Heart left ventricle (tissue), 16 donors: ENCODE measurements at regions not wholly inside any gene's neighbourhood (a gene's known extent, or its start where the extent isn't known, plus 50 kb on each side); places are given as distances from the start of the nearest gene placed in this dataset.
"Not testable (repeated sequence)": the region's sequence is repeated elsewhere in the genome, so short reads cannot be mapped to it uniquely, and the experiment has no call there.

Experiments
- ATAC-seq, 4 donors: fragments of 200-7000 bp; cut with Tn5 transposase; one replicate each; pipeline ENCODE4 v1.9.1; 2020 to 2022; ENCODE audit warnings: moderate library complexity in 4 of 4, mild to moderate bottlenecking in 3 of 4, moderate number of reproducible peaks in 1 of 4
- DNase-seq, 5 donors: peaks; one replicate each; pipeline ENCODE4 v3.0.0-alpha.2; 2020
- H3K27ac ChIP-seq, 12 donors: fragments of 200-600 bp; sonication (generic) in 4 of 12; one replicate each; pipeline versions ENCODE4 v1.5.0 to v1.8.0; 2016 to 2022; ENCODE audit warnings: mild to moderate bottlenecking in 2 of 12
- H3K27me3 ChIP-seq, 9 donors: fragments of 200-600 bp; sonication (generic) in 2 of 9; one replicate each; pipeline versions ENCODE4 v1.5.1 to v1.8.0; 2016 to 2022; ENCODE audit warnings: mild to moderate bottlenecking in 3 of 9
- H3K36me3 ChIP-seq, 9 donors: fragments of 200-600 bp; sonication (generic) in 2 of 9; one replicate each; pipeline versions ENCODE4 v1.5.0 to v1.8.0; 2018 to 2022; ENCODE audit warnings: mild to moderate bottlenecking in 2 of 9
- H3K4me1 ChIP-seq, 12 donors: fragments of 200-600 bp; sonication (generic) in 4 of 12; one replicate each; pipeline versions ENCODE4 v1.5.0 to v1.8.0; 2016 to 2022; ENCODE audit warnings: mild to moderate bottlenecking in 3 of 12
- H3K4me3 ChIP-seq, 12 donors: fragments of 200-600 bp; sonication (generic) in 4 of 12; one replicate each; pipeline versions ENCODE4 v1.5.0 to v1.8.0; 2017 to 2022; ENCODE audit warnings: mild to moderate bottlenecking in 9 of 12, moderate library complexity in 4 of 12
- H3K9me3 ChIP-seq, 12 donors: fragments of 200-600 bp; sonication (generic) in 4 of 12; one replicate each; pipeline versions ENCODE4 v1.5.0 to v1.8.0; 2016 to 2022; ENCODE audit warnings: mild to moderate bottlenecking in 1 of 12
- POLR2A ChIP-seq, 2 donors: fragments of 450-650 bp; IDR thresholded peaks; one replicate each; pipeline ENCODE4 v1.6.1; 2017; ENCODE audit warnings: antibody characterized with exemption in 2 of 2, mild to moderate bottlenecking in 2 of 2, moderate library complexity in 2 of 2
- WGBS, 4 donors: extraction: QIAGEN DNeasy Blood & Tissue Kit in 2 of 4; methylation state at CpG; one replicate each; pipeline versions ENCODE4 v1.1.5 to v1.1.7; 2013 to 2018; 5-methylcytosine and 5-hydroxymethylcytosine counted together
- intact Hi-C, 10 donors: fragments of 100-400 bp; cut with DNase I; formaldehyde crosslinking; loops; one replicate each; pipeline versions ENCODE4 v1.11.1 to v1.14.2; 2022
- TF ChIP-seq, protein P1 (sequence below), 12 donors: fragments of 200-600 bp; sonication (generic) in 4 of 12; IDR thresholded peaks; one replicate each; pipeline versions ENCODE4 v1.5.0 to v1.8.0; 2018 to 2022; ENCODE audit warnings: antibody characterized with exemption in 12 of 12, mild to moderate bottlenecking in 5 of 12
- donor health status: ischemic (EF 13 %, LVEDD 7.1; RV severe dilation, severe dysfunction).
- donor health status: healthy with polysubstance abuse.
- donor health status: DM: no; HTN: yes; CAD: no.
- donor health status: DM: no; HTN: no; CAD: no.
- donor health status: ischemic (EF 25% LVEDD 6.9; RV normal size, moderate dysfunction).
- donor health status: ischemic (EF 25% LVEDD 5.7; RV mildly dilated, moderate dysfunction).
- donor health status: healthy.
- donor health status: DM: yes; HTN: yes; CAD: no.
- donor health status: ischemic (EF 35%, LVEDD 5.7; RV mildly dilated, moderate dysfunction).
- donor health status: nonischemic (EF 11% LVEDD 7.7; RV severe dilation, severe dysfunction).
- donor health status: DM: yes; HTN: yes; CAD: no.
- donor health status: PGD.
- donor health status: ischemic (EF 29% LVEDD 5.4; RV normal size, mild dysfunction).
- donor health status: nonischemic (EF 23%, LVEDD 6.1; RV moderate dilation, normal function).

DNA sequence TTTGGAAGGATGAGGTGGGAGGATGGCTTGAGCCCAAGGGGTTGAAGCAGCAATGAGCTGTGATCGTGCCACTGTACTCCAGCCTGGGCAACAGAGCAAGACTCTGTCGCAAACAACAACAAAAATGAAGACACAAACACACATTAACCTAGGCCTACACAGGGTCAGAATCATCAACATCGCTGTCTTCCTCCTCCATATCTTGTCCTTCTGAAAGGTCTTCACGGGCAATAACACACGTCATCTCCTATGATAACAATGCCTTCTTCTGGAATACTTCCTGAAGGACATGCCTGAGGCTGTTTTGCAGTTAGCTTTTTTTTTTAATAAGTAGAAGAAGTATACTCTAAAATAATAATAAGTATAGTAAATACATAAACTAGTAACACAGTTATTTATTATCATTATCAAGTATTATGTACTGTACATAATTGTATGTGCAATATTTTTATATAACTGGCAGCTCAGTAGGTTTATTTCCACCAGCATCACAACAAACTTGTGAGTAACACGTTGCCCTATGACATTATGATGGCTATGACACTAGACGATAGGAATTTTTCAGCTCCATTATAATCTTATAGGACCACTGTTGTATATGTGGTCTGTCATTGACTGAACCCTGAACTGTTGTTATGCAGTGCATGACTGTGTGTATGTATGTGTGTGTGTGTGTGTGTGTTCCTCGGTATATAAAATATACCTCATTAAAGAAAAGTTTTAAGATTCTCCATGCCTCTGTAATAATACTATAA lies 69.2 kb upstream of the MAML3 start:
- intact Hi-C loops, result no loop called here
- WGBS, 4 donors, result 62 to 76% (median 68%) methylated on average over 8 of the region's 8 CpGs
- Histone ChIP-seq H3K36me3 (no peaks in the 10 kb centered on the region), H3K4me3 (no peak overlapping the region), H3K27me3 (no peaks in the 10 kb centered on the region), H3K4me1 (no peaks in the 10 kb centered on the region), H3K9me3 (no peaks in the 10 kb centered on the region), H3K27ac (no peak overlapping the region)
- ATAC-seq, result no peak
- no peak for TF ChIP-seq POLR2A (IDR thresholded peaks at IDR 0.05)
- TF ChIP-seq, protein P1, sequence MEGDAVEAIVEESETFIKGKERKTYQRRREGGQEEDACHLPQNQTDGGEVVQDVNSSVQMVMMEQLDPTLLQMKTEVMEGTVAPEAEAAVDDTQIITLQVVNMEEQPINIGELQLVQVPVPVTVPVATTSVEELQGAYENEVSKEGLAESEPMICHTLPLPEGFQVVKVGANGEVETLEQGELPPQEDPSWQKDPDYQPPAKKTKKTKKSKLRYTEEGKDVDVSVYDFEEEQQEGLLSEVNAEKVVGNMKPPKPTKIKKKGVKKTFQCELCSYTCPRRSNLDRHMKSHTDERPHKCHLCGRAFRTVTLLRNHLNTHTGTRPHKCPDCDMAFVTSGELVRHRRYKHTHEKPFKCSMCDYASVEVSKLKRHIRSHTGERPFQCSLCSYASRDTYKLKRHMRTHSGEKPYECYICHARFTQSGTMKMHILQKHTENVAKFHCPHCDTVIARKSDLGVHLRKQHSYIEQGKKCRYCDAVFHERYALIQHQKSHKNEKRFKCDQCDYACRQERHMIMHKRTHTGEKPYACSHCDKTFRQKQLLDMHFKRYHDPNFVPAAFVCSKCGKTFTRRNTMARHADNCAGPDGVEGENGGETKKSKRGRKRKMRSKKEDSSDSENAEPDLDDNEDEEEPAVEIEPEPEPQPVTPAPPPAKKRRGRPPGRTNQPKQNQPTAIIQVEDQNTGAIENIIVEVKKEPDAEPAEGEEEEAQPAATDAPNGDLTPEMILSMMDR (IDR thresholded peaks at IDR 0.05), result no peak
- DNase-seq, result no peak

DNA sequence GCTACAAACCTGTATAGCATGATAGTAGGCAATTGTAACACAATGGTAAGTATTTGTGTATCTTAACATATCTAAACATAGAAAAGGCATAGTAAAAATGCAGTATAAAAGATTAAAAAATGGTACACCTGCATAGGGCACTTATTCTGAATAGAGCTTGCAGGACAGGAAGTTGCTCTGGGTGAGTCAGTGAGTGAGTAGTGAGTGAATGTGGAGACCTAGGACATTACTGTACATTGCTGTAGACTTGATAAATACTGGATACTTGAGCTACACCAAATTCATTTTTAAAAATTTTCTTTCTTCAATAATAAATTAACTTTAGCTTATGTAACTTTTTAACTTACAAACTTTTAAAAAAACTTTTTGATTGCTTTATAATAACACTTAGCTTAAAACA lies 68.2 kb upstream of the MAML3 start:
- ATAC-seq (no peak), DNase-seq (no peak)
- intact Hi-C loops, result no loop called here
- Histone ChIP-seq H3K4me3 (no peak overlapping the region), H3K9me3 (no peaks in the 10 kb centered on the region), H3K4me1 (no peaks in the 10 kb centered on the region), H3K27ac (no peak overlapping the region), H3K27me3 (no peaks in the 10 kb centered on the region), H3K36me3 (no peaks in the 10 kb centered on the region)
- no peak for TF ChIP-seq POLR2A (IDR thresholded peaks at IDR 0.05)
- TF ChIP-seq, protein P1 (IDR thresholded peaks at IDR 0.05), result no peak

DNA sequence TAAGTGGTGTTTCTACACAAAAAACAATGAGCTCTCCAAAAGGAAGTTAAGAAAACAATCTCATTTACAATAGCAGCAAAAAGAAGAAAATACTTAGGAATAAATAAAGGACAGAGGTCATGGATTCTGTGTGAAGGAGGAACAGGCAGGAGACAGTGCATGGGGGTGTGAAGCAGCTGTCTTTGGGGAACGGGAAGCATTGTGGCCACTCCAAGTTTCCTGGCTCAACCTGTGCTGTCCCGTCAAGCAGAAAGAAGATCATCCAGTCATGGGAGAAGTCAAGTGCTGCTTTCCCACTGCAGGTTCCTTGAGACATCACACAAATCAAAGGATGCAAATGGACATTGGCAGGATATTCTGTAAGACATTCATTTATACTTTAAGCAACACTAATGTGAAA lies 66.1 kb upstream of the MAML3 start:
- no peak for DNase-seq
- Histone ChIP-seq H3K4me3 (no peak overlapping the region), H3K9me3 (no peaks in the 10 kb centered on the region), H3K27me3 (no peaks in the 10 kb centered on the region), H3K27ac (no peak overlapping the region), H3K36me3 (no peaks in the 10 kb centered on the region), H3K4me1 (no peaks in the 10 kb centered on the region)
- TF ChIP-seq, protein P1 (IDR thresholded peaks at IDR 0.05), result no peak
- no peak for TF ChIP-seq POLR2A (IDR thresholded peaks at IDR 0.05)
- intact Hi-C loops, result no loop called here
- no peak for ATAC-seq
- WGBS, 4 donors, result 54 to 71% (median 57%) methylated on average over 2 of the region's 2 CpGs

DNA sequence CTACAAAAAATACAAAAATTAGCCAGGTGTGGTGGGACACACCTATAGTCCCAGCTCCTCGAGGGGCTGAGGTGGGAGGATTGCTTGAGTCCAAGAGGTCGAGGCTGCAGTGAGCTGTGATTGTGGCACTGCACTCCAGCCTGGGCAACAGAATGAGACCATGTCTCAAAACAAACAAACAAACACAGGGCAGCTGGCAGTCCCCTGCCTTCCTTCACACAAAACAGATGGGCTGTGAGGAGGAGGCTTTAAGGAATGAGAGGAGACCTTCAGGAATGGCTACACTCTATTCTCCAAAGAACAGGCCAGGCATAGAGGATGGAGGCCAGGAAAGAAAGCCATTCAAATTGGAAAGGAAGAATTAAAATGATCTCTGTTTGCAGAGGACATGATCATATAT lies 65.6 kb upstream of the MAML3 start:
- DNase-seq (no peak), ATAC-seq (no peak)
- no peak overlapping the region for H3K4me3 ChIP-seq
- TF ChIP-seq POLR2A (IDR thresholded peaks at IDR 0.05), result no peak
- TF ChIP-seq, protein P1 (IDR thresholded peaks at IDR 0.05), result no peak
- H3K36me3 ChIP-seq, result no peaks in the 10 kb centered on the region
- WGBS, 4 donors, result 67 to 75% (median 69%) methylated on average over 2 of the region's 2 CpGs
- no peaks in the 10 kb centered on the region for H3K27me3 ChIP-seq
- no peaks in the 10 kb centered on the region for H3K9me3 ChIP-seq
- intact Hi-C loops, result no loop called here
- H3K27ac ChIP-seq, result no peak overlapping the region
- H3K4me1 ChIP-seq, result no peaks in the 10 kb centered on the region

DNA sequence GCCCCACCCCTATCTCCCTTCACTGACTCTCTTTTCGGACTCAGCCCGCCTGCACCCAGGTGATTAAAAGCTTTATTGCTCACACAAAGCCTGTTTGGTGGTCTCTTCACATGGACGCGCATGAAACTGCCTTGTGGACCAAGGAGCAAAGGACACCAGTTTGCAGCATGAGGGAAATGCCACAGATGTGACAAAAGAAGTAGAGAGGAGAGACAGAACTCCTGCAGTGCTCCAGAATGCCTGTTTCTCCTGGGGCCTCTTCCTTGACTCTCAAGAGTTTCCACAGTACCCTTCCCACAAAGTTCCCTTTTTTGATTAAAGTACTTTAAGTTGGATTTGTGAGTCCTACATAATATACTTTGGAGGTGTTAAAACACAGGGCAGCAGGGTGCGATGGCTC lies 65.1 kb upstream of the MAML3 start:
- H3K4me3 ChIP-seq, H3K36me3 ChIP-seq, DNase-seq, intact Hi-C loops, H3K4me1 ChIP-seq, H3K27me3 ChIP-seq, ATAC-seq, H3K9me3 ChIP-seq, H3K27ac ChIP-seq: not testable (repeated sequence)
- 89 to 95% (median 90%) methylated on average over 5 of the region's 5 CpGs for WGBS, 4 donors
